HG03342 (cell line): ENCODE measurements at regions not wholly inside any gene's neighbourhood (a gene's known extent, or its start where the extent isn't known, plus 50 kb on each side); places are given as distances from the start of the nearest gene placed in this dataset.
"Not testable (repeated sequence)": the region's sequence is repeated elsewhere in the genome, so short reads cannot be mapped to it uniquely, and the experiment has no call there.

Experiments
- ATAC-seq: cut with Tn5 transposase; IDR thresholded peaks from one replicate; pipeline ENCODE4 v1.9.1; 2021; ENCODE audit warnings: mild to moderate bottlenecking, moderate library complexity; ENCODE audit not compliant: unreplicated experiment

GRCh38 chr2:221999717-222000116 lies 299.1 kb downstream of the PAX3 start:
- no peak for ATAC-seq

GRCh38 chr2:221999166-221999565 lies 299.6 kb downstream of the PAX3 start:
- ATAC-seq: no peak

- no peak for ATAC-seq
Observed at GRCh38 chr2:221997683-221998082, 301.1 kb downstream of the PAX3 start.

- ATAC-seq: no peak
Observed at GRCh38 chr2:221997100-221997499, 301.7 kb downstream of the PAX3 start.

- ATAC-seq: no peak
Observed at GRCh38 chr2:221994926-221995325, 303.9 kb downstream of the PAX3 start.

- ATAC-seq: not testable (repeated sequence)
Observed at GRCh38 chr2:221984376-221984775, 314.4 kb downstream of the PAX3 start.

GRCh38 chr2:221981912-221982470 lies 316.8 kb downstream of the PAX3 start:
- ATAC-seq: peak; percentile 80

- ATAC-seq: no peak
Observed at GRCh38 chr2:221975151-221975550, 323.6 kb downstream of the PAX3 start.

- no peak for ATAC-seq
Observed at GRCh38 chr2:221973902-221974301, 324.9 kb downstream of the PAX3 start.

- no peak for ATAC-seq
Observed at GRCh38 chr2:221973502-221973901, 325.3 kb downstream of the PAX3 start.

- ATAC-seq: no peak
Observed at GRCh38 chr2:221972813-221973478, 325.9 kb downstream of the PAX3 start.

GRCh38 chr2:221970389-221970788 lies 328.4 kb downstream of the PAX3 start:
- ATAC-seq: no peak

- ATAC-seq: no peak
Observed at GRCh38 chr2:221969830-221970144, 329.0 kb downstream of the PAX3 start.

- ATAC-seq: peak; percentile 67
Observed at GRCh38 chr2:221969087-221969829, 329.5 kb downstream of the PAX3 start.

GRCh38 chr2:221962186-221962585 lies 336.6 kb downstream of the PAX3 start:
- ATAC-seq: no peak

- ATAC-seq: no peak
Observed at GRCh38 chr2:221961561-221961960, 337.2 kb downstream of the PAX3 start.

- no peak for ATAC-seq
Observed at GRCh38 chr2:221958224-221958623, 340.6 kb downstream of the PAX3 start.

- no peak for ATAC-seq
Observed at GRCh38 chr2:221948076-221948475, 350.7 kb downstream of the PAX3 start.

- not testable (repeated sequence) for ATAC-seq
Observed at GRCh38 chr2:221944452-221944851, 354.3 kb downstream of the PAX3 start.

- no peak for ATAC-seq
Observed at GRCh38 chr2:221943076-221943810, 355.6 kb downstream of the PAX3 start.

- no peak for ATAC-seq
Observed at GRCh38 chr2:221931251-221931991, 359.3 kb upstream of the EPHA4 start.
